Esophagus (tissue), 2 donors: ENCODE measurements at regions not wholly inside any gene's neighbourhood (a gene's known extent, or its start where the extent isn't known, plus 50 kb on each side); places are given as distances from the start of the nearest gene placed in this dataset.
"Not testable (repeated sequence)": the region's sequence is repeated elsewhere in the genome, so short reads cannot be mapped to it uniquely, and the experiment has no call there.

Experiments used
- H3K27ac ChIP-seq, 2 donors: one replicate each; pipeline ENCODE4 v1.5.1; 2013; ENCODE audit warnings: low read depth in 2 of 2, mild to moderate bottlenecking in 2 of 2, inconsistent platforms in 1 of 2, low read length in 1 of 2, moderate library complexity in 1 of 2
- H3K27me3 ChIP-seq, 2 donors: one replicate each; pipeline ENCODE4 v1.6.1; 2013; ENCODE audit warnings: low read length in 2 of 2, control low read depth in 1 of 2, mild to moderate bottlenecking in 1 of 2; ENCODE audit not compliant: insufficient read depth in 2 of 2, control insufficient read depth in 1 of 2
- H3K36me3 ChIP-seq, 2 donors: one replicate each; pipeline ENCODE4 v1.6.1; 2013; ENCODE audit warnings: low read length in 1 of 2; ENCODE audit not compliant: control insufficient read depth in 2 of 2, insufficient read depth in 2 of 2
- H3K4me1 ChIP-seq, 2 donors: one replicate each; pipeline ENCODE4 v1.6.1; 2013; ENCODE audit warnings: low read length in 1 of 2; ENCODE audit not compliant: control insufficient read depth in 2 of 2, insufficient read depth in 2 of 2
- H3K4me3 ChIP-seq, 2 donors: one replicate each; pipeline ENCODE4 v1.5.1; 2013; ENCODE audit warnings: low read length in 2 of 2, mild to moderate bottlenecking in 2 of 2, low read depth in 1 of 2, moderate library complexity in 1 of 2
- H3K9me3 ChIP-seq, 2 donors: one replicate each; pipeline ENCODE4 v1.6.1; 2013; ENCODE audit warnings: mild to moderate bottlenecking in 2 of 2, low read depth in 1 of 2, low read length in 1 of 2, moderate library complexity in 1 of 2; ENCODE audit not compliant: control insufficient read depth in 2 of 2, insufficient read depth in 1 of 2
- WGBS, 2 donors: extraction: QIAGEN DNeasy Blood & Tissue Kit; methylation state at CpG; one replicate each; pipeline ENCODE4 v1.1.7; 2013; 5-methylcytosine and 5-hydroxymethylcytosine counted together
- donor health status: healthy with polysubstance abuse.
- donor health status: Bipolar disorder and iron deficiency.

DNA sequence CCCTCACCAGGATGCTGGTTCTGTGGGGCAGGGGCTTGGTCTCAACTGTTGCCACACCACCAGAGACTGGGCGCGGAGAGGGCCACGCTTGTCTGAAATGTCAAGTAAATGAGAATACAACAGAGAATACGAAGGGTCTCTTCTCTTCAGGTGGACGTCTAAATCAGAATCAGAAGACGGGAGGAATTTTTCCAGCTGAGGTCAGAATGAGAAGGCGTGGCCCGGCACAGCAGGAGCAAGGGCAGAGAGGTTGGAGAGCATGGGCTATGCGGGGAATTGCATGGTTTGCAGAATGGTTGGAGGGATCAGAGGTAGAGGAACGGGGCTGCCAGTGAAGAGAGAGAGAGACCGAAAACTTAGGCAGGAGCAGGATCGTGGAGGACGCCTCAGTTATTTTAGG lies 337.9 kb downstream of the QKI start:
- H3K4me1 ChIP-seq, result peaks cover 0 to 11% of the 10 kb centered on the region in 2 donors
- no peaks in the 10 kb centered on the region for H3K27me3 ChIP-seq
- no peaks in the 10 kb centered on the region for H3K9me3 ChIP-seq
- no peak overlapping the region for H3K4me3 ChIP-seq
- no peak overlapping the region for H3K27ac ChIP-seq
- 92 to 96% methylated on average over 13 of the region's 13 CpGs for WGBS, 2 donors
- H3K36me3 ChIP-seq, result no peaks in the 10 kb centered on the region

DNA sequence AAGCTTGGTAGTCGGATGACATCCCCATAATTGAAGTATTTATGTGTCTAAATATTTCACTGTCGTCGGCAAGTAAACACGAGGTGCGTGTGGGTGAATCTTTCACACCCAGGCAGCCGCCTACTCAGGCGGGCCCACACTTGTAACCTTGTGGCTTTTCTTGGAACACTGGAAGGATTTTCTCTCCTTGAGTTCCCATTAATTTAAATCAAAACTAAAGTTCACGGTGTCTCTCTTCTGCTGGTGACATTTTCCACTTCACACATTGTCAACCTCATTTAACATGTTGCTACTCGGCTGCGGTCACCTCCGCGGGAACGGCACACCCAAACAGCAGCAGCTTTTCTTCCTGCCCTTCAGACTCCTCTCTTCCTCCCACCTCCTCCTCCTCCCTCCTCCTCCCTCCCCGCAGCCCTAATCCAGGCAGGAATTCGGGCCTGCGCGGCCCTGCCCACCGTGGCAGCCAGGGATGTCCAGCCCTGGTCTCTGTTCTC lies 336.6 kb downstream of the QKI start:
- peak overlapping the region; percentile 4 to 61 for H3K27ac ChIP-seq
- peaks cover 0 to 11% of the 10 kb centered on the region in 2 donors for H3K4me1 ChIP-seq
- H3K4me3 ChIP-seq, result no peak overlapping the region
- 35% methylated on average over 18 of the region's 18 CpGs for WGBS, 2 donors
- no peaks in the 10 kb centered on the region for H3K36me3 ChIP-seq
- no peaks in the 10 kb centered on the region for H3K27me3 ChIP-seq
- H3K9me3 ChIP-seq, result no peaks in the 10 kb centered on the region

DNA sequence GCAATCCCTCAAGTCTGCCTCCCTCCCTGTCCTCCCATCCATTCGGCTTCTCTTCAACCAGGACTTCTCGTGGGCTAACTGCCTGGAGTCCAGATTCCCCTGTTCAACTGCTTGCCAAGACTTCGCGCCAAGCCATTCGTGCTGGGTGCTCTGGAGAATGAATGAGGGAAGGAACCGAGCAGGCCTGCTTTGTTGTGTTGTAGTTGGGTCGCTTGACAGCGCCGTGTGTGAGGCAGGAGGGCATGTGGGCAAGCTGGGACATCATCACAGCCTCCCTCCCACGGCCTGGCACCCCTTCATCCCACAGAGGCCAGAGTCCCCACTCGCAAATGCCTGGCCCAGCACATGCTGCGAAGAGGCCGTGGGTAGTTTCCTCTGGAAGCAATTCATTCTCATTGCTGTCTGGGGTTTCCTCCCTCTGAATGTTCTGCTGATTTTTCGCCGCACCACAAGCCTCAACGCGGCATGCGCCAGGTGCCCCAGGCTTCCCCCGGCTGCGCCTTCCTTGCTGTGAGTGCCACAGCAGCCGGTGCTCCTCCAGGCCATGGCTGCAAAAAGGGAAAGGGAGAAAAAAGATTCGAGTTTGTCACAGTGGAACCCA lies 336.0 kb downstream of the QKI start:
- no peaks in the 10 kb centered on the region for H3K9me3 ChIP-seq
- peak overlapping the region; percentile 14 to 20 for H3K27ac ChIP-seq
- 38 to 49% methylated on average over 22 of the region's 22 CpGs for WGBS, 2 donors
- H3K4me3 ChIP-seq, result no peak overlapping the region
- H3K27me3 ChIP-seq, result no peaks in the 10 kb centered on the region
- H3K36me3 ChIP-seq, result no peaks in the 10 kb centered on the region
- peaks cover 0 to 11% of the 10 kb centered on the region in 2 donors for H3K4me1 ChIP-seq

DNA sequence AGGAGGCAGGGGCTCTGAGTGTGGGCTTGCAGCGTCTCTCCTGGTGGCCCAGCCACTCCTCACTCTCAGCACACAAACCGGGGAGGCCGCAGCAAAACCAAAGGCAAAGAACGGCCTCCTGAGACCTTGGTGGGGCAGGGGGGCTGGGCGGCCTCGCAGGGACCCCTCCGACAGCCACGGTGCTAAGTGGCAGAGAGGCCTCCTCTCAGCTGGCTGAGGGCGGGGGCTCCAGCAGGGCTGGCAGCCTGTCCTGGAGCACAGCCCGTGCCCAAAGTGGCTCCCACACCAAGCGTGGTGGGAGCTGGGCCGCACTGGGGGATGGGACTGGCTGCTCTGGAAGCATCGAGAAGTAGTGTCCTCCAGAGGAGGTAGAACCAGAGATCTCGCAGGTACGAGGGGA lies 334.4 kb downstream of the QKI start:
- 88 to 92% methylated on average over 15 of the region's 15 CpGs for WGBS, 2 donors
- H3K27ac ChIP-seq, result no peak overlapping the region
- no peaks in the 10 kb centered on the region for H3K9me3 ChIP-seq
- no peak overlapping the region for H3K4me3 ChIP-seq
- peaks cover 0 to 11% of the 10 kb centered on the region in 2 donors for H3K4me1 ChIP-seq
- H3K36me3 ChIP-seq, result no peaks in the 10 kb centered on the region
- no peaks in the 10 kb centered on the region for H3K27me3 ChIP-seq

DNA sequence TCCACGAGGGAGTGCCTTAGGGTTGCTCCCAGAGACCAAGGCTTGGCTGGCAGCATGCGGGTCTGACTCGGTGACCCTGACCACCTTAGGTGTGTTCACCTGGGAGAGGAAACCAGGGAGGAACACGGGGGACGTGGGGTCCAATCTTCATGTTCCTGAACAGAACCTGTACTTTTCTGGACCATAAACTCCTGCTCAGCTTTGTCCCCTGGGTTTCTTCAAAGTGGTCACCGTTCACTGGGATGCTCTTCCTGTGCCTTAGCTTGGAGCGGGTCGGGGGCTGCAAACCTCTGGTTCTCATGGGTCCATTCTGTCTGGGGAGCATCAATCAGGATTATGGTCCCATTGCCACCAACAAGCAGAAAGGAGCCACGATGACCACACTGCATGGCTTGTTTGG lies 333.5 kb downstream of the QKI start:
- Histone ChIP-seq H3K4me1 (peaks cover 0 to 11% of the 10 kb centered on the region in 2 donors), H3K4me3 (no peak overlapping the region), H3K27me3 (no peaks in the 10 kb centered on the region), H3K36me3 (no peaks in the 10 kb centered on the region), H3K27ac (no peak overlapping the region), H3K9me3 (no peaks in the 10 kb centered on the region)
- 88 to 94% methylated on average over 9 of the region's 9 CpGs for WGBS, 2 donors

DNA sequence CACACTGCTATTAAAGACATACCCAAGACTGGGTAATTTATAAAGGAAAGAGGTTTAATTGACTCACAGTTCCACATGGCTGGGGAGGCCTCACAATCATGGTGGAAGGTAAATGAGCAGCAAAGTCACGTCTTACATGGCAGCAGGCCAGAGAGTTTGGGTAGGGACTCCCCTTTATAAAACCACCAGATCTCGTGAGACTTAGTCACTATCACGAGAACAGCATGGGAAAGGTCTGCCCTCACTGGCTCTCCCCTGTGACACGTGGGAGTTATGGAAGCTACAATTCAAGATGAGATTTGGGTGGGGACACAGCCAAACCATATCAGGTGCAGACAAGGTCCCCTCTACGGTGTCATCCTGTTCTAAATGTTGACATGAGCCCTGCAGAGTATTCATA lies 332.5 kb downstream of the QKI start:
- H3K27me3 ChIP-seq, H3K9me3 ChIP-seq, H3K4me3 ChIP-seq, H3K36me3 ChIP-seq, H3K27ac ChIP-seq: not testable (repeated sequence)
- 83 to 85% methylated on average over 5 of the region's 5 CpGs for WGBS, 2 donors
- H3K4me1 ChIP-seq, result peaks cover 0 to 11% of the 10 kb centered on the region in 2 donors

DNA sequence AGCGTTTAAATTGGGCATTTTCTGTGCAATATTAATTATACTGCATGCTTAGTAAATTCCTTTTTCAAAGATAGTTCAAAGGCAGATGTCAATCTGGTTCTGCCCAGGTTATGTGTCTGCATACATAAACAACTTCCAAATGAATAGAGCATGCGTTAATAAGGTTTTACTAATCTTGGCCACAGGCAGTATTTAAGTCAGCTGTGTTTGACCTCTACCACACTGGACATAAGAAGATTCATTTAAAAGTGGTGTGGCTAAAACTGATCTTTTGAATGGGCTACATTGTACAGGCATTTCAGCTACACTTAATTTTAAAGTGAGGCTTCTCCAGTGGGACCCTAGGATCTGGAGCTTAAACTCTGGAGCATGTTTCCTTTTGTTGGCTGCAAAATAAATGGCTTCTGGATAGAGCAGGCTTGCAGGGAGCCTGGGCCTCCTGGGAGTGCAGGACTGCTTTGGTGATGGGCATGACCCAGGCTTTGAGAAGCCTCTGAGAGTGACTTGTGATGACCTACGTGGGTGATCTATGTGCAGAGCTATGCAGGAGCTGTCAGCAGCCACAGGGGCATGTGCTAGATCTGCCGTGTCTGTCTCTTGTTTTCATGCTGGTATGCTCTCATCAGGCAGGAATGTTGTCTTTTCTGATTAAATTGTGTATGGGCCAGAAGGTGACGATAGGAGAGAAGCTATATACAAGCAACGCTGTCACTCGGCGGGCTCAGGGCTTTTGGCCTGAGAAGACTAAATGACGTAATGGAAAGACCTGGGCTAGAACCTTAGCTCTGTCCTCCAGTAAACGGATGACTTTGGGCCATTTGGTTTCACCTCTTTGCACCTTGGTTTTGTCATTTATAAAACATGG lies 331.2 kb downstream of the QKI start:
- no peaks in the 10 kb centered on the region for H3K36me3 ChIP-seq
- H3K27ac ChIP-seq, result no peak overlapping the region
- peaks cover 0 to 9% of the 10 kb centered on the region in 2 donors for H3K4me1 ChIP-seq
- H3K4me3 ChIP-seq, result no peak overlapping the region
- WGBS, 2 donors, result 41 to 42% methylated on average over 10 of the region's 10 CpGs
- H3K27me3 ChIP-seq, result no peaks in the 10 kb centered on the region
- H3K9me3 ChIP-seq, result no peaks in the 10 kb centered on the region

DNA sequence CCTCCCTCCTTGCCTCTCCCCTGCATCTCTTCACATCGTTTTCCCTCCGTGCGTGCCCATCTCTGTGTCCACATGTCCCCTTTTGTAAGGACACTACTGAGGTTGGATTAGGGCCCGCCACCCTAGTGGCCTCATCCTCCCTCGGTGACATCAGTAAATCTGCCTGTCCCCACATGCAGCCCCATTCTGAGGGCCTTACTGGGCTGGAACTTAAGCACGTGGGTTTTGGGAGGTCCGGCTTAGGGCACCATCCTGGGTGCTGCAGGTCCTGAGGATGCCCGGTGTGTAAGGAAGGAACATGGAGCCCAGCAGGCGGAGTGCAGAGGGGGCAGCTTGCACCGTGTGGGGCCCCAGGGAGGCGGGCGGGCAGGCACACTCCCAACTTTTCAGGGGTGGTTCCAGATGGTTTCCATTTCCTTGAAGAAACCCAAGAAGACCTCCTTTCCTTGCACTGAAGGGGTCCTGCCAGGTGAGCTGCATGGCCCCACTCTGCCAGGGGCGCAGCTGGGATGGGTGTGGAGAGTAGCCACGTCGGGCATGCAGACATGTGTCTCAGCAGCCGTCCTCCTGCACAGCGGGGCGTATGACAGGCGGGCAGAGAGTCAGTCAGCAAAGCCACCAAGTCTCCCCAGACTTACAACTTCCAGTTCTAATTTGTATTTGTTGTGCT lies 329.9 kb downstream of the QKI start:
- Histone ChIP-seq H3K36me3 (no peaks in the 10 kb centered on the region), H3K4me1 (peaks cover 0 to 3% of the 10 kb centered on the region in 2 donors), H3K4me3 (no peak overlapping the region), H3K9me3 (no peaks in the 10 kb centered on the region), H3K27me3 (no peaks in the 10 kb centered on the region), H3K27ac (no peak overlapping the region)
- WGBS, 2 donors, result 91 to 96% methylated on average over 19 of the region's 19 CpGs

DNA sequence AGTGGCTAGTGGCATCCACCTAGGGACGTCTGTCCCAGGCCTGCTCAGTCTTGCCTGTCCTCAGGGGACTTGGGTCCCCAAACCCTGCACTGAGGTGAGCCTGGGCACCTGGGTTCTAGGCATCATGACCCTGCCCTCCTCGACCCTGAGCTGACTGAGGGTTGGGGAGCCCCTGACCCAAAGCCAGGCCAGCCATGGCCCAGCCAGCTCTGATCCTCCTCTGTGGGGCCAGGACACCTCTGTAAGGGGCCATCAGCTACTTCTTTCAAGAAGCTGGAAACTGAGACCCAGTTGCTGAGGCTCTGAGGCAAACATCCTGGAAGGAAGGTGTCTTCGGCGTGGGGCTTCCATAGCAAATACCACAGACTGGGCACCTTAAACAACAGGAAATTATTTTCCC lies 329.3 kb downstream of the QKI start:
- 83 to 89% methylated on average over 4 of the region's 4 CpGs for WGBS, 2 donors
- H3K4me3 ChIP-seq, result no peak overlapping the region
- H3K9me3 ChIP-seq, result no peaks in the 10 kb centered on the region
- peaks cover 0 to 3% of the 10 kb centered on the region in 2 donors for H3K4me1 ChIP-seq
- H3K36me3 ChIP-seq, result no peaks in the 10 kb centered on the region
- no peak overlapping the region for H3K27ac ChIP-seq
- H3K27me3 ChIP-seq, result no peaks in the 10 kb centered on the region
